ENCODE measurements at regions not wholly inside any gene's neighbourhood (a gene's known extent, or its start where the extent isn't known, plus 50 kb on each side); places are given as distances from the start of the nearest gene placed in this dataset.

GRCh38 chr7:94123136-94123535 lies 119.0 kb upstream of the BET1 start:
- no peak overlapping the region for H3K4me3 ChIP-seq (ENCODE audit: low read depth in 1 of 2, low read length in 1 of 2)

GRCh38 chr7:94127026-94127425 lies 122.9 kb upstream of the BET1 start:
- Histone ChIP-seq H3K9me3 (no peaks in the 10 kb centered on the region), H3K27ac (no peak overlapping the region), H3K4me3 (ENCODE audit: low read depth in 1 of 2, low read length in 1 of 2) (no peak overlapping the region), H3K27me3 (no peaks in the 10 kb centered on the region), H3K4me1 (ENCODE audit: control insufficient read depth in 1 of 2, insufficient read depth in 1 of 2, low read depth in 1 of 2, low read length in 1 of 2) (no peaks in the 10 kb centered on the region), H3K36me3 (no peaks in the 10 kb centered on the region)
- no peak for TF ChIP-seq CTCF (IDR thresholded peaks at IDR 0.05)

More at GRCh38 chr7:94123136-94123535, 119.0 kb upstream of the BET1 start:
- no peak for TF ChIP-seq CTCF (IDR thresholded peaks at IDR 0.05)
- H3K4me1 ChIP-seq (ENCODE audit: control insufficient read depth in 1 of 2, insufficient read depth in 1 of 2, low read depth in 1 of 2, low read length in 1 of 2), result no peaks in the 10 kb centered on the region
- H3K27me3 ChIP-seq, result no peaks in the 10 kb centered on the region
- no peaks in the 10 kb centered on the region for H3K36me3 ChIP-seq
- H3K27ac ChIP-seq, result no peak overlapping the region
- no peaks in the 10 kb centered on the region for H3K9me3 ChIP-seq

- TF ChIP-seq CTCF (IDR thresholded peaks at IDR 0.05), result no peak
Measured at GRCh38 chr7:94128072-94128471, 123.9 kb upstream of the BET1 start.

GRCh38 chr7:94129443-94130140 lies 125.4 kb upstream of the BET1 start:
- no peaks in the 10 kb centered on the region for H3K4me1 ChIP-seq (ENCODE audit: control insufficient read depth in 1 of 2, insufficient read depth in 1 of 2, low read depth in 1 of 2, low read length in 1 of 2)
- no peak for TF ChIP-seq CTCF (IDR thresholded peaks at IDR 0.05)
- H3K9me3 ChIP-seq, result no peaks in the 10 kb centered on the region
- H3K36me3 ChIP-seq, result no peaks in the 10 kb centered on the region
- H3K27ac ChIP-seq, result no peak overlapping the region
- H3K4me3 ChIP-seq (ENCODE audit: low read depth in 1 of 2, low read length in 1 of 2), result no peak overlapping the region
- H3K27me3 ChIP-seq, result no peaks in the 10 kb centered on the region

More at GRCh38 chr7:94128072-94128471, 123.9 kb upstream of the BET1 start:
- Histone ChIP-seq H3K4me1 (ENCODE audit: control insufficient read depth in 1 of 2, insufficient read depth in 1 of 2, low read depth in 1 of 2, low read length in 1 of 2) (no peaks in the 10 kb centered on the region), H3K4me3 (ENCODE audit: low read depth in 1 of 2, low read length in 1 of 2) (no peak overlapping the region), H3K36me3 (no peaks in the 10 kb centered on the region), H3K27ac (no peak overlapping the region), H3K27me3 (no peaks in the 10 kb centered on the region), H3K9me3 (no peaks in the 10 kb centered on the region)

- no peaks in the 10 kb centered on the region for H3K27me3 ChIP-seq
- no peaks in the 10 kb centered on the region for H3K4me1 ChIP-seq (ENCODE audit: control insufficient read depth in 1 of 2, insufficient read depth in 1 of 2, low read depth in 1 of 2, low read length in 1 of 2)
- H3K9me3 ChIP-seq, result no peaks in the 10 kb centered on the region
- H3K4me3 ChIP-seq (ENCODE audit: low read depth in 1 of 2, low read length in 1 of 2), result no peak overlapping the region
- TF ChIP-seq CTCF (IDR thresholded peaks at IDR 0.05), result no peak
- H3K27ac ChIP-seq, result no peak overlapping the region
- H3K36me3 ChIP-seq, result no peaks in the 10 kb centered on the region
Measured at GRCh38 chr7:94130716-94131115, 126.6 kb upstream of the BET1 start.

Measured in neutrophil (primary cell).